KMS-11 (cell line): ENCODE measurements at regions not wholly inside any gene's neighbourhood (a gene's known extent, or its start where the extent isn't known, plus 50 kb on each side); places are given as distances from the start of the nearest gene placed in this dataset.
"Not testable (repeated sequence)": the region's sequence is repeated elsewhere in the genome, so short reads cannot be mapped to it uniquely, and the experiment has no call there.

Experiments
- H2AFZ ChIP-seq: fragments of 200-600 bp; sonication (generic); 2 replicates; pipeline ENCODE4 v1.6.1; 2016; ENCODE audit warnings: antibody characterized with exemption, mixed run types, low read depth
- H3K27ac ChIP-seq: fragments of 200-600 bp; sonication (generic); 2 replicates; pipeline ENCODE4 v1.6.1; 2016; ENCODE audit warnings: mild to moderate bottlenecking, mixed run types
- H3K27me3 ChIP-seq: fragments of 200-600 bp; sonication (generic); 2 replicates; pipeline ENCODE4 v1.6.1; 2017; ENCODE audit warnings: mild to moderate bottlenecking, low read depth, mixed run types, moderate library complexity; ENCODE audit not compliant: insufficient read depth
- H3K36me3 ChIP-seq: fragments of 200-600 bp; sonication (generic); 2 replicates; pipeline ENCODE4 v1.6.1; 2017; ENCODE audit warnings: mild to moderate bottlenecking, mixed run types; ENCODE audit not compliant: insufficient read depth
- H3K4me1 ChIP-seq: fragments of 200-600 bp; sonication (generic); 2 replicates; pipeline ENCODE4 v1.6.1; 2016; ENCODE audit warnings: mild to moderate bottlenecking, low read depth, mixed run types; ENCODE audit not compliant: poor library complexity, severe bottlenecking
- H3K4me2 ChIP-seq: fragments of 200-600 bp; sonication (generic); 2 replicates; pipeline ENCODE4 v1.7.0; 2016; ENCODE audit warnings: mild to moderate bottlenecking, mixed run types
- H3K4me3 ChIP-seq: fragments of 200-600 bp; sonication (generic); IDR thresholded peaks from 2 replicates; pipeline ENCODE4 v1.6.1; 2017; ENCODE audit warnings: low read depth, low read length, mixed read lengths; ENCODE audit not compliant: insufficient read depth
- H3K79me2 ChIP-seq: fragments of 200-600 bp; sonication (generic); 2 replicates; pipeline ENCODE4 v1.6.1; 2016; ENCODE audit warnings: low read depth, mixed run types; ENCODE audit not compliant: insufficient read depth
- H3K9ac ChIP-seq: fragments of 200-600 bp; sonication (generic); 2 replicates; pipeline ENCODE4 v1.6.1; 2016; ENCODE audit warnings: mild to moderate bottlenecking, mixed run types
- H4K20me1 ChIP-seq: fragments of 200-600 bp; sonication (generic); 2 replicates; pipeline ENCODE4 v1.6.1; 2016; ENCODE audit warnings: mild to moderate bottlenecking, mixed run types; ENCODE audit not compliant: insufficient read depth
- CTCF ChIP-seq: fragments of 200-600 bp; sonication (generic); conservative IDR thresholded peaks from 2 replicates; pipeline ENCODE4 v1.6.1; 2017; ENCODE audit warnings: low read depth, mild to moderate bottlenecking, antibody characterized with exemption, low read length, moderate library complexity, mixed read lengths

GRCh38 chr18:56282234-56283104 lies 355.9 kb downstream of the TXNL1 start:
- no peaks in the 10 kb centered on the region for H4K20me1 ChIP-seq
- H3K79me2 ChIP-seq, result no peaks in the 10 kb centered on the region
- H3K4me2 ChIP-seq, result no peak overlapping the region
- H2AFZ ChIP-seq, result no peak overlapping the region
- H3K4me1 ChIP-seq, result no peaks in the 10 kb centered on the region
- no peaks in the 10 kb centered on the region for H3K27me3 ChIP-seq
- H3K36me3 ChIP-seq, result no peaks in the 10 kb centered on the region
- no peak overlapping the region for H3K4me3 ChIP-seq
- H3K27ac ChIP-seq, result no peak overlapping the region
- no peak overlapping the region for H3K9ac ChIP-seq
- TF ChIP-seq CTCF, result no peak

DNA sequence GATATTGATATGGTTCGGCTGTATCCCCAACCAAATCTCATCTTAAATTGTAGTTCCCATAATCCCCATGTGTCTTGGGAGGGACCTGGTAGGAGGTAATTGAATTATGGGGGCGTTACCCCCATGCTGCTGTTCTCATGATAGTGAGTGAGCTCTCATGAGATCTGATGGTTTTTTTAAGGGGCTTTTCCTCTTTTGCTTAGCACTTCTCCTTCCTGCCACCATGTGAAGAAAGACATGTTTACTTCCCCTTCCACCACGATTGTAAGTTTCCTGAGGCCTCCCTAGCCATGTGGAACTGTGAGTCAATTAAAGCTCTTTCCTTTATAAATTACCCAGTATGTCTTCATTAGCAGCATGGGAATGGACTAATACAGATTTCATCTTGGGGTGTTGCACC lies 358.6 kb downstream of the TXNL1 start:
- not testable (repeated sequence) for H3K9ac ChIP-seq, H3K4me1 ChIP-seq, H3K4me3 ChIP-seq, H3K36me3 ChIP-seq, H2AFZ ChIP-seq, H4K20me1 ChIP-seq, H3K4me2 ChIP-seq, H3K27ac ChIP-seq, H3K27me3 ChIP-seq, H3K79me2 ChIP-seq

GRCh38 chr18:56278421-56279003 lies 359.9 kb downstream of the TXNL1 start:
- no peak overlapping the region for H2AFZ ChIP-seq
- no peak overlapping the region for H3K27ac ChIP-seq
- no peaks in the 10 kb centered on the region for H3K36me3 ChIP-seq
- H3K27me3 ChIP-seq, result no peaks in the 10 kb centered on the region
- H3K79me2 ChIP-seq, result no peaks in the 10 kb centered on the region
- H3K4me2 ChIP-seq, result no peak overlapping the region
- H3K4me1 ChIP-seq, result no peaks in the 10 kb centered on the region
- H4K20me1 ChIP-seq, result no peaks in the 10 kb centered on the region
- H3K4me3 ChIP-seq, result no peak overlapping the region
- H3K9ac ChIP-seq, result no peak overlapping the region
- no peak for TF ChIP-seq CTCF

DNA sequence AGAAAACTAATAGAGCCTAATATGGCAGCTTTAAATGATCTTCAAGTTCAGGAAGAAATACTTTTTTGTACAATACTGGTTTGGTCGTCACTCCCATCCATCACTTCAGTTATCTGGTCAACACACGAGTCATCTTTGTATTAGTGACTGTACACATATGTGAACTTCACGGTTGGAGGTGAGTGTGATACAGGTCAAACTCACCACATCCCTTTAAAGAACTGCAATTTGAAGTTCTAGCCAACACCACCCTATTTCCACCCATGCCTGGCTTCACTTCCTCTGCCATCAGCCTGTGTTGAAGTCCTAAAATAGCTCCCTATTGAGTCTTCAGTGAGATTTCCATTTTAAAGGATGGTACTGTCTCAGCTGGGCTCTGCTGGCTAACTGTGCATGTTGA lies 361.9 kb downstream of the TXNL1 start:
- no peak overlapping the region for H2AFZ ChIP-seq

More for the DNA sequence above, 361.9 kb downstream of the TXNL1 start:
- Histone ChIP-seq H3K4me3 (no peak overlapping the region), H3K79me2 (no peaks in the 10 kb centered on the region), H3K27ac (no peak overlapping the region), H3K27me3 (no peaks in the 10 kb centered on the region), H3K4me2 (no peak overlapping the region), H3K9ac (no peak overlapping the region), H4K20me1 (no peaks in the 10 kb centered on the region), H3K36me3 (no peaks in the 10 kb centered on the region), H3K4me1 (no peaks in the 10 kb centered on the region)
- no peak for TF ChIP-seq CTCF
